A549 (cell line): ENCODE measurements at regions not wholly inside any gene's neighbourhood (a gene's known extent, or its start where the extent isn't known, plus 50 kb on each side); places are given as distances from the start of the nearest gene placed in this dataset.
"Not testable (repeated sequence)": the region's sequence is repeated elsewhere in the genome, so short reads cannot be mapped to it uniquely, and the experiment has no call there.

ENCODE experiments used
- CEBPB ChIP-seq, 2 experiments: fragments of >200 bp in 1 of 2; sonication (Bioruptor Twin) in 1 of 2; formaldehyde crosslinking in 1 of 2; IDR thresholded peaks; 2 replicates each; pipeline ENCODE4 v1.6.1; 2012 to 2016
- CTCF ChIP-seq: fragments of >200 bp; sonication (Bioruptor Twin); formaldehyde crosslinking; IDR thresholded peaks from 3 replicates; pipeline ENCODE4 v1.5.1; 2016
- EP300 ChIP-seq, 2 experiments: fragments of >200 bp; sonication (Bioruptor Twin); formaldehyde crosslinking; IDR thresholded peaks; 2 replicates in 1 of 2; 3 replicates in 1 of 2; pipeline ENCODE4 v1.6.1; 2016 to 2017
- JUN ChIP-seq, 2 experiments: fragments of >200 bp; sonication (Bioruptor Twin); formaldehyde crosslinking; IDR thresholded peaks; 2 replicates in 1 of 2; 3 replicates in 1 of 2; pipeline ENCODE4 v1.6.1; 2016 to 2017
- KDM1A ChIP-seq: fragments of 200-600 bp; sonication (generic); IDR thresholded peaks from 2 replicates; pipeline ENCODE4 v1.6.1; 2016; ENCODE audit warnings: low read depth, mild to moderate bottlenecking
- MAFK ChIP-seq: fragments of 450-650 bp; IDR thresholded peaks from 2 replicates; pipeline ENCODE4 v1.6.1; 2014; ENCODE audit not compliant: partially characterized antibody
- MAX ChIP-seq: IDR thresholded peaks from 2 replicates; pipeline ENCODE4 v1.6.1; 2012
- MAZ ChIP-seq: fragments of 150-350 bp; IDR thresholded peaks from 2 replicates; pipeline ENCODE4 v1.6.1; 2014; ENCODE audit warnings: antibody characterized with exemption, low read depth, low read length, borderline replicate concordance
- POLR2A ChIP-seq: IDR thresholded peaks from 2 replicates; pipeline ENCODE4 v1.6.1; 2012; ENCODE audit warnings: mild to moderate bottlenecking, low read length
- POLR2AphosphoS2 ChIP-seq: conservative IDR thresholded peaks from 2 replicates; pipeline ENCODE4 v1.6.1; 2012; ENCODE audit warnings: low read length, improper control_type of control experiment, inconsistent platforms
- RAD21 ChIP-seq, 2 experiments: fragments of >200 bp in 1 of 2; sonication (Bioruptor Twin) in 1 of 2; formaldehyde crosslinking in 1 of 2; IDR thresholded peaks in 1 of 2; conservative IDR thresholded peaks in 1 of 2; 2 replicates in 1 of 2; 3 replicates in 1 of 2; pipeline ENCODE4 v1.6.1; 2012 to 2018; ENCODE audit warnings: inconsistent platforms in 1 of 2
- SMC3 ChIP-seq: fragments of >200 bp; sonication (Bioruptor Twin); formaldehyde crosslinking; IDR thresholded peaks from 3 replicates; pipeline ENCODE4 v1.6.1; 2018; ENCODE audit warnings: inconsistent platforms
- TF ChIP-seq, protein P1 (sequence below): fragments of 200-600 bp; sonication (generic); IDR thresholded peaks from 2 replicates; pipeline ENCODE4 v1.6.1; 2016; ENCODE audit warnings: antibody characterized with exemption, mild to moderate bottlenecking, moderate library complexity
- TF ChIP-seq, protein P2 (sequence below): fragments of 250-450 bp; sonication (Bioruptor Pico); IDR thresholded peaks from 2 replicates; pipeline ENCODE4 v1.5.0; 2021; ENCODE audit warnings: mild to moderate bottlenecking, moderate library complexity, borderline replicate concordance

GRCh38 chr16:29351271-29351969 is 55.1 kb downstream of the NPIPB11 start:
- TF ChIP-seq RAD21 (conservative IDR thresholded peaks at IDR 0.05 in 1 of 2, IDR thresholded peaks at IDR 0.05 in 1 of 2); MAZ; SMC3; CTCF; EP300 (IDR thresholded peaks at IDR 0.05); POLR2A; KDM1A; POLR2AphosphoS2; MAX; CEBPB (IDR thresholded peaks at IDR 0.05); JUN (IDR thresholded peaks at IDR 0.05); MAFK: not testable (repeated sequence)
- TF ChIP-seq, protein P1, sequence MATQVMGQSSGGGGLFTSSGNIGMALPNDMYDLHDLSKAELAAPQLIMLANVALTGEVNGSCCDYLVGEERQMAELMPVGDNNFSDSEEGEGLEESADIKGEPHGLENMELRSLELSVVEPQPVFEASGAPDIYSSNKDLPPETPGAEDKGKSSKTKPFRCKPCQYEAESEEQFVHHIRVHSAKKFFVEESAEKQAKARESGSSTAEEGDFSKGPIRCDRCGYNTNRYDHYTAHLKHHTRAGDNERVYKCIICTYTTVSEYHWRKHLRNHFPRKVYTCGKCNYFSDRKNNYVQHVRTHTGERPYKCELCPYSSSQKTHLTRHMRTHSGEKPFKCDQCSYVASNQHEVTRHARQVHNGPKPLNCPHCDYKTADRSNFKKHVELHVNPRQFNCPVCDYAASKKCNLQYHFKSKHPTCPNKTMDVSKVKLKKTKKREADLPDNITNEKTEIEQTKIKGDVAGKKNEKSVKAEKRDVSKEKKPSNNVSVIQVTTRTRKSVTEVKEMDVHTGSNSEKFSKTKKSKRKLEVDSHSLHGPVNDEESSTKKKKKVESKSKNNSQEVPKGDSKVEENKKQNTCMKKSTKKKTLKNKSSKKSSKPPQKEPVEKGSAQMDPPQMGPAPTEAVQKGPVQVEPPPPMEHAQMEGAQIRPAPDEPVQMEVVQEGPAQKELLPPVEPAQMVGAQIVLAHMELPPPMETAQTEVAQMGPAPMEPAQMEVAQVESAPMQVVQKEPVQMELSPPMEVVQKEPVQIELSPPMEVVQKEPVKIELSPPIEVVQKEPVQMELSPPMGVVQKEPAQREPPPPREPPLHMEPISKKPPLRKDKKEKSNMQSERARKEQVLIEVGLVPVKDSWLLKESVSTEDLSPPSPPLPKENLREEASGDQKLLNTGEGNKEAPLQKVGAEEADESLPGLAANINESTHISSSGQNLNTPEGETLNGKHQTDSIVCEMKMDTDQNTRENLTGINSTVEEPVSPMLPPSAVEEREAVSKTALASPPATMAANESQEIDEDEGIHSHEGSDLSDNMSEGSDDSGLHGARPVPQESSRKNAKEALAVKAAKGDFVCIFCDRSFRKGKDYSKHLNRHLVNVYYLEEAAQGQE: not testable (repeated sequence)
- TF ChIP-seq, protein P2, sequence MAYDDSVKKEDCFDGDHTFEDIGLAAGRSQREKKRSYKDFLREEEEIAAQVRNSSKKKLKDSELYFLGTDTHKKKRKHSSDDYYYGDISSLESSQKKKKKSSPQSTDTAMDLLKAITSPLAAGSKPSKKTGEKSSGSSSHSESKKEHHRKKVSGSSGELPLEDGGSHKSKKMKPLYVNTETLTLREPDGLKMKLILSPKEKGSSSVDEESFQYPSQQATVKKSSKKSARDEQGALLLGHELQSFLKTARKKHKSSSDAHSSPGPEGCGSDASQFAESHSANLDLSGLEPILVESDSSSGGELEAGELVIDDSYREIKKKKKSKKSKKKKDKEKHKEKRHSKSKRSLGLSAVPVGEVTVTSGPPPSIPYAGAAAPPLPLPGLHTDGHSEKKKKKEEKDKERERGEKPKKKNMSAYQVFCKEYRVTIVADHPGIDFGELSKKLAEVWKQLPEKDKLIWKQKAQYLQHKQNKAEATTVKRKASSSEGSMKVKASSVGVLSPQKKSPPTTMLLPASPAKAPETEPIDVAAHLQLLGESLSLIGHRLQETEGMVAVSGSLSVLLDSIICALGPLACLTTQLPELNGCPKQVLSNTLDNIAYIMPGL: not testable (repeated sequence)
